HEK293 (cell line): ENCODE measurements at regions not wholly inside any gene's neighbourhood (a gene's known extent, or its start where the extent isn't known, plus 50 kb on each side); places are given as distances from the start of the nearest gene placed in this dataset.

ENCODE experiments used
- KLF9 ChIP-seq: fragments of 450-650 bp; formaldehyde crosslinking; IDR thresholded peaks from 2 replicates; pipeline ENCODE4 v1.5.1; 2016; ENCODE audit warnings: missing biosample characterization, missing genetic modification characterization, low read depth
- PRDM1 ChIP-seq: fragments of 450-650 bp; formaldehyde crosslinking; IDR thresholded peaks from 2 replicates; pipeline ENCODE4; 2016; ENCODE audit warnings: missing biosample characterization, missing genetic modification characterization
- YY1 ChIP-seq: fragments of 450-650 bp; formaldehyde crosslinking; IDR thresholded peaks from 2 replicates; pipeline ENCODE4 v1.5.1; 2018; ENCODE audit warnings: missing biosample characterization, missing genetic modification characterization
- ZNF211 ChIP-seq: fragments of 450-650 bp; formaldehyde crosslinking; IDR thresholded peaks from 2 replicates; pipeline ENCODE4 v1.5.1; 2016; ENCODE audit warnings: low read depth, missing biosample characterization, missing genetic modification characterization
- ZNF24 ChIP-seq: fragments of 450-650 bp; formaldehyde crosslinking; IDR thresholded peaks from 2 replicates; pipeline ENCODE4 v1.5.1; 2016; ENCODE audit warnings: missing biosample characterization, missing genetic modification characterization
- ZNF274 ChIP-seq, 2 experiments: fragments of 200-500 bp in 1 of 2; fragments of 450-650 bp in 1 of 2; sonication (Bioruptor generic) in 1 of 2; formaldehyde crosslinking in 1 of 2; IDR thresholded peaks; 2 replicates each; pipeline versions ENCODE4 v1.5.1 to v1.6.1; 2014 to 2016; ENCODE audit warnings: borderline replicate concordance in 1 of 2, inconsistent platforms in 1 of 2, low read length in 1 of 2, missing biosample characterization in 1 of 2, missing genetic modification characterization in 1 of 2
- ZNF302 ChIP-seq: fragments of 450-650 bp; formaldehyde crosslinking; IDR thresholded peaks from 2 replicates; pipeline ENCODE4 v1.5.1; 2016; ENCODE audit warnings: missing biosample characterization, missing genetic modification characterization, low read depth
- ZNF707 ChIP-seq: fragments of 450-650 bp; formaldehyde crosslinking; IDR thresholded peaks from 2 replicates; pipeline ENCODE4 v1.5.1; 2016; ENCODE audit warnings: missing biosample characterization, missing genetic modification characterization
- TF ChIP-seq, protein P1 (sequence below): fragments of 450-650 bp; formaldehyde crosslinking; IDR thresholded peaks from 2 replicates; pipeline ENCODE4 v1.5.1; 2016; ENCODE audit warnings: missing biosample characterization, missing genetic modification characterization
- TF ChIP-seq, protein P2 (sequence below): fragments of 450-650 bp; formaldehyde crosslinking; IDR thresholded peaks from 2 replicates; pipeline ENCODE4; 2016; ENCODE audit warnings: missing biosample characterization, missing genetic modification characterization
- TF ChIP-seq, protein P3 (sequence below): fragments of 450-650 bp; formaldehyde crosslinking; IDR thresholded peaks from 2 replicates; pipeline ENCODE4 v1.5.1; 2017; ENCODE audit warnings: missing biosample characterization, missing genetic modification characterization

DNA sequence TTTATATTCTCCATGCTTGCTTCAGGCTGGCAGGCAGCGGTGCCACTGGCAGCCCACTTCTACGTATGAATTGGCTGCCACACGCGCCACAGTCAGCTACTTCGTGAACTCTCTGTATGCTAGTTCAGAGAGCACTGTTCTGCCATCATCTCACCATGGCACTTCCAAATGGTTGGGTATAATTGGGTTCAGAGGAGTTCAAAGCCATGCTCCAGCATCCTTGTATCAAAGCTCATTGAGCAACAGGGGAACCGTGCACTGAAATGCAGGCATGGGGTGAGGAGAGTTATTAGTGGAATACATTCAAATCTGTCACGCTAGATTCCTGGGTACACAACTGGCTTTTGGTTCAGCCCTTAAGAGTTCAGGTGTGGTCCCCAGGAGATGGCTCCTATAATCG lies 519.9 kb upstream of the NOX3 start:
- TF ChIP-seq, protein P1, sequence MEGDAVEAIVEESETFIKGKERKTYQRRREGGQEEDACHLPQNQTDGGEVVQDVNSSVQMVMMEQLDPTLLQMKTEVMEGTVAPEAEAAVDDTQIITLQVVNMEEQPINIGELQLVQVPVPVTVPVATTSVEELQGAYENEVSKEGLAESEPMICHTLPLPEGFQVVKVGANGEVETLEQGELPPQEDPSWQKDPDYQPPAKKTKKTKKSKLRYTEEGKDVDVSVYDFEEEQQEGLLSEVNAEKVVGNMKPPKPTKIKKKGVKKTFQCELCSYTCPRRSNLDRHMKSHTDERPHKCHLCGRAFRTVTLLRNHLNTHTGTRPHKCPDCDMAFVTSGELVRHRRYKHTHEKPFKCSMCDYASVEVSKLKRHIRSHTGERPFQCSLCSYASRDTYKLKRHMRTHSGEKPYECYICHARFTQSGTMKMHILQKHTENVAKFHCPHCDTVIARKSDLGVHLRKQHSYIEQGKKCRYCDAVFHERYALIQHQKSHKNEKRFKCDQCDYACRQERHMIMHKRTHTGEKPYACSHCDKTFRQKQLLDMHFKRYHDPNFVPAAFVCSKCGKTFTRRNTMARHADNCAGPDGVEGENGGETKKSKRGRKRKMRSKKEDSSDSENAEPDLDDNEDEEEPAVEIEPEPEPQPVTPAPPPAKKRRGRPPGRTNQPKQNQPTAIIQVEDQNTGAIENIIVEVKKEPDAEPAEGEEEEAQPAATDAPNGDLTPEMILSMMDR (tag by site-specific recombination): no peak
- TF ChIP-seq ZNF274 (IDR thresholded peaks at IDR 0.05; ENCODE audit: low read length) (no peak), ZNF274 (tag by site-specific recombination; IDR thresholded peaks at IDR 0.05; ENCODE audit: borderline replicate concordance) (no peak), ZNF211 (tag by site-specific recombination) (no peak), ZNF302 (no peak), ZNF24 (tag by site-specific recombination) (no peak), KLF9 (tag by site-specific recombination) (no peak), PRDM1 (tag by site-specific recombination) (no peak), ZNF707 (tag by site-specific recombination) (no peak), YY1 (tag by site-specific recombination) (no peak)
- TF ChIP-seq, protein P2, sequence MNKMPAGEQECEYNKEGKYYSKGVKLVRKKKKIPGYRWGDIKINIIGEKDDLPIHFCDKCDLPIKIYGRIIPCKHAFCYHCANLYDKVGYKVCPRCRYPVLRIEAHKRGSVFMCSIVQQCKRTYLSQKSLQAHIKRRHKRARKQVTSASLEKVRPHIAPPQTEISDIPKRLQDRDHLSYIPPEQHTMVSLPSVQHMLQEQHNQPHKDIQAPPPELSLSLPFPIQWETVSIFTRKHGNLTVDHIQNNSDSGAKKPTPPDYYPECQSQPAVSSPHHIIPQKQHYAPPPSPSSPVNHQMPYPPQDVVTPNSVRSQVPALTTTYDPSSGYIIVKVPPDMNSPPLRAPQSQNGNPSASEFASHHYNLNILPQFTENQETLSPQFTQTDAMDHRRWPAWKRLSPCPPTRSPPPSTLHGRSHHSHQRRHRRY (tag by site-specific recombination): no peak
- TF ChIP-seq, protein P3, sequence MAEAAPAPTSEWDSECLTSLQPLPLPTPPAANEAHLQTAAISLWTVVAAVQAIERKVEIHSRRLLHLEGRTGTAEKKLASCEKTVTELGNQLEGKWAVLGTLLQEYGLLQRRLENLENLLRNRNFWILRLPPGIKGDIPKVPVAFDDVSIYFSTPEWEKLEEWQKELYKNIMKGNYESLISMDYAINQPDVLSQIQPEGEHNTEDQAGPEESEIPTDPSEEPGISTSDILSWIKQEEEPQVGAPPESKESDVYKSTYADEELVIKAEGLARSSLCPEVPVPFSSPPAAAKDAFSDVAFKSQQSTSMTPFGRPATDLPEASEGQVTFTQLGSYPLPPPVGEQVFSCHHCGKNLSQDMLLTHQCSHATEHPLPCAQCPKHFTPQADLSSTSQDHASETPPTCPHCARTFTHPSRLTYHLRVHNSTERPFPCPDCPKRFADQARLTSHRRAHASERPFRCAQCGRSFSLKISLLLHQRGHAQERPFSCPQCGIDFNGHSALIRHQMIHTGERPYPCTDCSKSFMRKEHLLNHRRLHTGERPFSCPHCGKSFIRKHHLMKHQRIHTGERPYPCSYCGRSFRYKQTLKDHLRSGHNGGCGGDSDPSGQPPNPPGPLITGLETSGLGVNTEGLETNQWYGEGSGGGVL (tag by site-specific recombination): no peak
